NCI-H1694 (cell line): ENCODE measurements at regions not wholly inside any gene's neighbourhood (a gene's known extent, or its start where the extent isn't known, plus 50 kb on each side); places are given as distances from the start of the nearest gene placed in this dataset.
"Not testable (repeated sequence)": the region's sequence is repeated elsewhere in the genome, so short reads cannot be mapped to it uniquely, and the experiment has no call there.

Experiments
- DNase-seq: peaks from one replicate; lab custom pipeline; 2025; lab: John Stamatoyannopoulos, UW

- DNase-seq = peak; percentile 11
Measured at GRCh38 chr3:182136008-182136910, 424.5 kb downstream of the SOX2 start.

GRCh38 chr3:182138393-182138792, 426.7 kb downstream of the SOX2 start:
- no peak for DNase-seq

- DNase-seq = no peak
Measured at GRCh38 chr3:182139627-182140357, 428.1 kb downstream of the SOX2 start.

GRCh38 chr3:182142928-182143327, 431.2 kb downstream of the SOX2 start:
- no peak for DNase-seq

GRCh38 chr3:182143903-182144302, 432.2 kb downstream of the SOX2 start:
- DNase-seq = no peak

GRCh38 chr3:182148360-182148759, 436.6 kb downstream of the SOX2 start:
- no peak for DNase-seq

- no peak for DNase-seq
Measured at GRCh38 chr3:182149594-182149993, 437.9 kb downstream of the SOX2 start.

GRCh38 chr3:182156326-182156725, 444.6 kb downstream of the SOX2 start:
- DNase-seq = not testable (repeated sequence)

GRCh38 chr3:182165234-182165633, 453.5 kb downstream of the SOX2 start:
- DNase-seq = no peak

GRCh38 chr3:182172534-182172933, 460.8 kb downstream of the SOX2 start:
- no peak for DNase-seq

- no peak for DNase-seq
Measured at GRCh38 chr3:182178488-182179200, 466.9 kb downstream of the SOX2 start.

GRCh38 chr3:182179631-182180030, 467.9 kb downstream of the SOX2 start:
- DNase-seq = no peak

GRCh38 chr3:182180654-182181385, 469.1 kb downstream of the SOX2 start:
- DNase-seq = no peak

- peak; percentile 89 for DNase-seq
Measured at GRCh38 chr3:182182531-182182968, 470.8 kb downstream of the SOX2 start.

- no peak for DNase-seq
Measured at GRCh38 chr3:182183716-182184430, 472.1 kb downstream of the SOX2 start.

GRCh38 chr3:182185313-182185712, 473.6 kb downstream of the SOX2 start:
- no peak for DNase-seq

GRCh38 chr3:182190056-182190455, 478.3 kb downstream of the SOX2 start:
- DNase-seq = no peak

GRCh38 chr3:182198345-182198744, 486.6 kb downstream of the SOX2 start:
- DNase-seq = no peak

- no peak for DNase-seq
Measured at GRCh38 chr3:182201456-182202168, 489.9 kb downstream of the SOX2 start.

GRCh38 chr3:182212479-182213076, 500.9 kb downstream of the SOX2 start:
- DNase-seq = peak; percentile 83
